A673 (cell line): ENCODE measurements at regions not wholly inside any gene's neighbourhood (a gene's known extent, or its start where the extent isn't known, plus 50 kb on each side); places are given as distances from the start of the nearest gene placed in this dataset.

ENCODE experiments used
- BruUV-seq: library from RNA; stranded (reverse); fragments of 400-500 nt; replicated peaks from 2 replicates; lab custom pipeline; 2021; lab: Mats Ljungman, UMichigan
- CTCF ChIA-PET: fragments of 300-600 bp; sonication (Branson Sonifier 250); formaldehyde crosslinking; loops from one replicate; lab custom pipeline; 2022; ENCODE audit warnings: antibody characterized with exemption; lab: Charles Lee
- POLR2A ChIA-PET: fragments of 300-600 bp; sonication (Branson Sonifier 250); formaldehyde crosslinking; loops from one replicate; lab custom pipeline; 2022; ENCODE audit warnings: antibody characterized with exemption; ENCODE audit not compliant: low non-redundant PET; lab: Charles Lee
- DNase-seq: peaks from one replicate; pipeline ENCODE4 v3.0.0-alpha.2; 2015; ENCODE audit warnings: low spot score
- H3K27ac ChIP-seq: fragments of 200-600 bp; sonication (generic); 2 replicates; pipeline ENCODE4 v1.5.1; 2016; ENCODE audit warnings: mixed run types, low read depth, mild to moderate bottlenecking, mixed read lengths, antibody characterized with exemption, low read length; ENCODE audit not compliant: poor library complexity, severe bottlenecking
- H3K27me3 ChIP-seq: fragments of 200-600 bp; sonication (generic); replicated peaks from 2 replicates; pipeline ENCODE4 v1.6.1; 2017; ENCODE audit warnings: mixed run types, low read depth, mild to moderate bottlenecking, mixed read lengths, antibody characterized with exemption, low read length; ENCODE audit not compliant: insufficient read depth, poor library complexity
- H3K36me3 ChIP-seq: fragments of 200-600 bp; sonication (generic); 2 replicates; pipeline ENCODE4 v1.6.1; 2016; ENCODE audit warnings: mixed run types, mild to moderate bottlenecking, mixed read lengths, antibody characterized with exemption, low read length; ENCODE audit not compliant: insufficient read depth, poor library complexity, severe bottlenecking
- H3K4me1 ChIP-seq: fragments of 200-600 bp; sonication (generic); 2 replicates; pipeline ENCODE4 v1.6.1; 2017; ENCODE audit warnings: mixed run types, mild to moderate bottlenecking, mixed read lengths, antibody characterized with exemption, low read length; ENCODE audit not compliant: insufficient read depth, poor library complexity, severe bottlenecking
- H3K4me3 ChIP-seq: fragments of 200-600 bp; sonication (generic); 2 replicates; pipeline ENCODE4 v1.5.1; 2016; ENCODE audit warnings: low read depth, mixed run types, mild to moderate bottlenecking, mixed read lengths, low read length; ENCODE audit not compliant: poor library complexity, severe bottlenecking
- H3K9me3 ChIP-seq: fragments of 200-600 bp; sonication (generic); 2 replicates; pipeline ENCODE4 v1.6.1; 2016; ENCODE audit warnings: mixed run types, low read depth, mild to moderate bottlenecking, mixed read lengths, antibody characterized with exemption, low read length; ENCODE audit not compliant: poor library complexity, severe bottlenecking
- EZH2 ChIP-seq: fragments of 200-600 bp; sonication (generic); IDR thresholded peaks from 2 replicates; pipeline ENCODE4 v1.6.1; 2017; ENCODE audit warnings: borderline replicate concordance, low read depth, mild to moderate bottlenecking, mixed read lengths, antibody characterized with exemption, low read length; ENCODE audit not compliant: poor library complexity, severe bottlenecking
- intact Hi-C: fragments of 100-400 bp; cut with micrococcal nuclease; formaldehyde crosslinking; loops from one replicate; pipeline ENCODE4 v1.10.0; 2022; ENCODE audit not compliant: unreplicated experiment
- TF ChIP-seq, protein P1 (sequence below): fragments of 300-800, 200-600 bp; sonication (generic); conservative IDR thresholded peaks from 2 replicates; pipeline ENCODE4 v1.5.1; 2017; ENCODE audit warnings: low read depth, mild to moderate bottlenecking, antibody characterized with exemption, low read length, moderate library complexity, mixed read lengths

DNA sequence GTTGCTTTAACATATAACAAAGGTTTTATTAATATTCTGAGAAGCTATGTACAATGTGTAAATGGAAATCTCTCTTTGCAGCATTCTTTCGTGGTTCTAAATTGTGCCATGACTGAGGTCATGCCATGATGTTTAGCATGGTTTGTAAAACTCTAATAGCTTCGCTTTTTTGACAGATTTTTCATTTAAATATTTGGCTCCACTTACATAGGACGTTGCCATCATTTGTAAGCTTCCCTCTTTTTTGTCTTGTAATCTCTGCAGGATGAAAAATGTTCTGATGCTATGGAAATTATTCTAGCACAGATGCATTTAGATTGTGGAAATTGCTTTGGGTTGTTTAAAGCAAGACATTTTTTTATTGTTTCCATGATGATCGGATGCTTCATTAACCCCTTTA, 1054.8 kb downstream of the MAT2B start:
- H3K9me3 ChIP-seq = no peaks in the 10 kb centered on the region
- CTCF ChIA-PET = no interaction called here
- no peaks in the 10 kb centered on the region for H3K4me1 ChIP-seq
- no peak for TF ChIP-seq EZH2
- TF ChIP-seq, protein P1, sequence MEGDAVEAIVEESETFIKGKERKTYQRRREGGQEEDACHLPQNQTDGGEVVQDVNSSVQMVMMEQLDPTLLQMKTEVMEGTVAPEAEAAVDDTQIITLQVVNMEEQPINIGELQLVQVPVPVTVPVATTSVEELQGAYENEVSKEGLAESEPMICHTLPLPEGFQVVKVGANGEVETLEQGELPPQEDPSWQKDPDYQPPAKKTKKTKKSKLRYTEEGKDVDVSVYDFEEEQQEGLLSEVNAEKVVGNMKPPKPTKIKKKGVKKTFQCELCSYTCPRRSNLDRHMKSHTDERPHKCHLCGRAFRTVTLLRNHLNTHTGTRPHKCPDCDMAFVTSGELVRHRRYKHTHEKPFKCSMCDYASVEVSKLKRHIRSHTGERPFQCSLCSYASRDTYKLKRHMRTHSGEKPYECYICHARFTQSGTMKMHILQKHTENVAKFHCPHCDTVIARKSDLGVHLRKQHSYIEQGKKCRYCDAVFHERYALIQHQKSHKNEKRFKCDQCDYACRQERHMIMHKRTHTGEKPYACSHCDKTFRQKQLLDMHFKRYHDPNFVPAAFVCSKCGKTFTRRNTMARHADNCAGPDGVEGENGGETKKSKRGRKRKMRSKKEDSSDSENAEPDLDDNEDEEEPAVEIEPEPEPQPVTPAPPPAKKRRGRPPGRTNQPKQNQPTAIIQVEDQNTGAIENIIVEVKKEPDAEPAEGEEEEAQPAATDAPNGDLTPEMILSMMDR = no peak
- POLR2A ChIA-PET = no interaction called here
- no peak overlapping the region for H3K4me3 ChIP-seq
- no peak overlapping the region for H3K27ac ChIP-seq
- no peak for DNase-seq
- intact Hi-C loops = no loop called here
- no TSS peak for BruUV-seq
- no peaks in the 10 kb centered on the region for H3K27me3 ChIP-seq
- H3K36me3 ChIP-seq = no peaks in the 10 kb centered on the region

DNA sequence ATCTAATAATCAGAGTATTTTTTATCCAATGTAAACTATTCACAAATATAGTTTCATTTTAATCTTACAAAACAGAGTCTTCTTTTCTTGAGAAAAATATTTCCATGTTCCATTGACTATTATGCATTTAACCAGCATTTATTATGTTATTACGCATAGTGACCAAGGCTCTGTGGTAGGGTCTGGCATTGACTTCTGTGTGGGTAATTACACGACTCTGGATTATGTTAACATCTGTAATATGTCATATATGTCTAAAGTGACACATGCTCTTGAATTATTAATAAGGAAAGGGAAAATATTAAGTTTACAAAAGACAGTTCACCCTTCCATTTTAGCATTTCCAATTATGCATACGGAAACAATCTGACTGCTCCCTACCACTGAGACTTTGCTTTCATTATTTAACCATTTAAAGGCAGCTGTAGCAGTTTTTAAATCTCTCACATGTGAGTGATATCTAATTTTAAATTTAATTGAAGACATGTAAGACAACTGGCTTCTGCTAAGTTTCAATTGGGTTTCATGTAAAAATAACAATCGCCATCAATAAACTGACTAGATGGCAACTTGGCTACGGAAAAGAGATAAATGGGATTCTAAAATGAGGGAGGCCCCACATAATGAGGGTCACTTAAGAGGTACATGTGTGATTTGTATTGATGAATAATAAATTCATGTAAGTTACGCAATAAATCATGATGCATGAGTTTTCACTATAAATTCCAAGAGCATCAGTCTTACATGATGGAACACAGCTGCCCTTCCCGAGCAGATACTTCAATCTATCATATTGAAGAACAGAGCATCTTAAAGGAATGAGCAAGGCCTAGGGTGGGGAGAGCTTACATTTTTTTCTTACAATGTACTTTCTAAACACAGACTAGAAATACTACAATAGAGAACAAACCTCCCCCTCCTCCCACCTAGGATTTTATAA, 1056.8 kb downstream of the MAT2B start:
- no peaks in the 10 kb centered on the region for H3K27me3 ChIP-seq
- ChIA-PET POLR2A (no interaction called here), CTCF (no interaction called here)
- H3K4me3 ChIP-seq = no peak overlapping the region
- H3K36me3 ChIP-seq = no peaks in the 10 kb centered on the region
- H3K27ac ChIP-seq = no peak overlapping the region
- H3K9me3 ChIP-seq = no peaks in the 10 kb centered on the region
- no peaks in the 10 kb centered on the region for H3K4me1 ChIP-seq
- TF ChIP-seq, protein P1 = no peak
- no peak for TF ChIP-seq EZH2
- no peak for DNase-seq
- intact Hi-C loops = no loop called here
- no TSS peak for BruUV-seq

DNA sequence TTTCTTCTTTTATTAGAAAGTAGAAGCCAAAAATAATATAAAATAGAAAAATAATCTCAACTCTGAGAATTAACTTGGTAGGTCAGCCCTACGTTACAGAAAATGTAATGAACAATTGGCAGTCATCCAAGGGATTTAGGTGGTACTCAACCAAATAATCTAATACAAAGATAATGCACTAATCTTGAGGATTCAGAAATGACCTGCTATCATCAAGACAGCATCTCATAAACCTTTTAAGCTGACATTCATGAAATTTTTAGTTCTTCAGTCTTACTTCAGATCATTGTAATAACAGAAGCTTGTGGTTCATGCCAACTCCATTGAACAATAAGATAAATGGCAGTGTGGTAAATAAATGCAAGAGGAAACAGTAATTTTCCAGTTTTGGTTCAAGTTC, 1058.0 kb downstream of the MAT2B start:
- ChIA-PET POLR2A (no interaction called here), CTCF (no interaction called here)
- intact Hi-C loops = no loop called here
- Histone ChIP-seq H3K27me3 (no peaks in the 10 kb centered on the region), H3K27ac (no peak overlapping the region), H3K4me3 (no peak overlapping the region), H3K4me1 (no peaks in the 10 kb centered on the region), H3K36me3 (no peaks in the 10 kb centered on the region), H3K9me3 (no peaks in the 10 kb centered on the region)
- BruUV-seq = no TSS peak
- DNase-seq = no peak
- TF ChIP-seq, protein P1 = no peak
- TF ChIP-seq EZH2 = no peak
